ENCODE measurements at regions not wholly inside any gene's neighbourhood (a gene's known extent, or its start where the extent isn't known, plus 50 kb on each side); places are given as distances from the start of the nearest gene placed in this dataset.
A peak's percentile ranks its signal among the peaks of the same experiment; 100 is the strongest.
"Not testable (repeated sequence)": the region's sequence is repeated elsewhere in the genome, so short reads cannot be mapped to it uniquely, and the experiment has no call there.

GRCh38 chrX:124181515-124181914 lies 150.9 kb upstream of the TEX13D start:
- not testable (repeated sequence) for DNase-seq (ENCODE audit: low read depth in 3 of 3)

DNA sequence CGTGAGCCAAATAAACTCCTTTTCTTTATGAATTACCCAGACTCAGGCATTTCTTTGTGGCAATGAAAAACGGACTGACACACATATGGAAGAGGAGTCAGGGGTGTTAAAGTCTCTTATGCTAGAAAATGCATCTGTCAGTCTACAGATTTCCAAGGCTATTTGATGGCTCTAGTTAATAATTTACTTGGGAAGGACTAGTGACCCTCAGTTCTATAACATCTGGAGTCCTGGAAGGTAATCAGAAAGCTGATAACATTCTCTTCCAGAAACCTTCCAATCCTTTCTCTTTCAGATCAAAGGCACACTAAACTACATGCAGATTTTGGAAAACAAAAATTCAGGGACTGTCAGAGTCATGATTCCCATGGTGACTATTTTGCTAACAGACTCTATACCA lies 142.0 kb upstream of the TEX13D start:
- DNase-seq (ENCODE audit: low read depth in 3 of 3): no peak

- DNase-seq (ENCODE audit: low read depth in 3 of 3): no peak
Measured at GRCh38 chrX:124194199-124194598, 138.3 kb upstream of the TEX13D start.

- DNase-seq (ENCODE audit: low read depth in 3 of 3): no peak
Measured at GRCh38 chrX:124194901-124195300, 137.6 kb upstream of the TEX13D start.

- DNase-seq (ENCODE audit: low read depth in 3 of 3): no peak
Measured at GRCh38 chrX:124203311-124203710, 129.1 kb upstream of the TEX13D start.

GRCh38 chrX:124208660-124209059 lies 123.8 kb upstream of the TEX13D start:
- DNase-seq (ENCODE audit: low read depth in 3 of 3): no peak

DNA sequence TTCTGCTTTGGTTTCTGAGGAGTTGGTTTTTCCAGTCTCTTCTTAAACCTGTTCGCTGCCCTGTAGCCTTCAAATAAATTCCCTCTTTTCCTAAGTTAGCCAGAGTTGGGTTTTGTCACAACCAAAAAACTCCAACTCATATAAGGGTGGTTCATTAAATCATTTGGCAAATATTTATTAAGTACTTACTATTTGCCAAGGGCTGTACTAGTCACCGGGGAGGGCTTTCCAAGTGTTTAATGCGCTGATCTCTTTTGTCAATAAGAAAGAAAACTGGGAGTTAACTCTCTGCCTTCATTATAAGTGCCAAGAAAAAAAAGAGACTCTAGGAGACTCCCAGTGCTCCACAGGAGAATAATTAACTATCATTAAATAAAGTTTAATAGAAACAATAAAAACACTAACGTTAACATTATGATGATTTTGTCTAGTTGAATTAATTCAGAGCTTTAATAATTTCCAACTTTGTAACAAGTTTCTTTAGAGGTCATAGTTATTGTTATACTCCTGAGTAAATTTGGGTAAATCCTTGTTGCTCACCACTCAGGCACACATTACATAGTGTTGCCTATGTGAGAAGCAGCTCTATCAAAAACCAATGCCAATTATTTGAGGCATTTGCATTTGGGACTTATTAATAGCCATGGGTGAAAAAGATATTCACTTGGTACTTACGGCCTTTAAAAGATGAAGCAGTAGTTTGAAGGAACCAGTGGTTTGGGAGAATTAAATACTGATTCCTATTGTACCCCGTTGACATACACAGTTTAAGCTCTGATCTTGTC lies 122.5 kb upstream of the TEX13D start:
- DNase-seq (ENCODE audit: low read depth in 3 of 3): no peak

DNA sequence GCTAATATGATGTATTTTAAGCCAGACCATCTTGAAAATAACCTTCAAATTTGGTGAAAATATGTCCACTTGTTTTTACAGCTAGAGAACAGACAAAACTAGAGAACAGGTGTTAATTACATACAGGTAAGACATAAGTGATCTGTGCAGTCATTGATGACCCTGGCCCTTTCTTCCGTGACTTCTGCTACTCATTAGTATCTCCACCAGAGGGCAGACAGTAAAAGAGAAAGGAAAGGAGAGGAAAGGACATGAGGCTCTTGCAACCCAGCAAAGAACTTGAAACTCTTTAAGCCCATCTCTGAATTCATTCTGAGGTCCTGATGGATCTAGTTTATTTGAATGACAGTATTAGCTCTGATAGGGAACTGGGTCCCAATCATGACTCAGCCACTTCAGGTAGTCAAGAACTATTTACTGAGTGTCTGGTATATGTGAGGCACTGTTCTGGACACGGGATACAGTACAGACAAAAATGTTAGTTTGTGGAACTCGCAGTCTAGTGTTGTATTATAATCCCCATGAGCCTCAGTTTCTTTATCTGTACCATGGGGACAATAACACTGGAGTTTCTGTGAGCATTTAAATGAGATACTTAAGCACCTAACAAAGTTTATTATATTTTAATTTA lies 121.0 kb upstream of the TEX13D start:
- no peak for DNase-seq (ENCODE audit: low read depth in 3 of 3)

DNA sequence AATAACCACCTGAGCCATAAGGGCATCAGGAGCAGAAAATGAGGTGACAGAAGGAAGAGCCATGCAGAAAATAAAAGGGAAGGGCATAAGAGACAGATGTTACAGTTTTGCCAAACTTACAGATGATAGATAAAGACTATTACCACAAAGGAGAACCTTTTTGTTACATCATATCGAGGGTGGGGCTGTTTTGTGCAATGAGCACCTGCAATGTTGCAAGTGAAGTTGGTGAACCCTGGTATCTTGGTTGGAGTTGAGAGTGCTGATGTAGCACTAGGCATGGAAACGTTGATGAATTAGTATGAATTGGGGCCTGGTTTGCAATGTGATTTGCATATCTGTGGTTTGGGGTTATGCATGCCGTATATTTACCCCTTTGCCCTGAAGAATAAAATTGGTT lies 119.8 kb upstream of the TEX13D start:
- DNase-seq (ENCODE audit: low read depth in 3 of 3): no peak

- no peak for DNase-seq (ENCODE audit: low read depth in 3 of 3)
Measured at GRCh38 chrX:124215786-124216185, 116.7 kb upstream of the TEX13D start.

GRCh38 chrX:124216396-124217115 lies 115.9 kb upstream of the TEX13D start:
- no peak for DNase-seq (ENCODE audit: low read depth in 3 of 3)

DNA sequence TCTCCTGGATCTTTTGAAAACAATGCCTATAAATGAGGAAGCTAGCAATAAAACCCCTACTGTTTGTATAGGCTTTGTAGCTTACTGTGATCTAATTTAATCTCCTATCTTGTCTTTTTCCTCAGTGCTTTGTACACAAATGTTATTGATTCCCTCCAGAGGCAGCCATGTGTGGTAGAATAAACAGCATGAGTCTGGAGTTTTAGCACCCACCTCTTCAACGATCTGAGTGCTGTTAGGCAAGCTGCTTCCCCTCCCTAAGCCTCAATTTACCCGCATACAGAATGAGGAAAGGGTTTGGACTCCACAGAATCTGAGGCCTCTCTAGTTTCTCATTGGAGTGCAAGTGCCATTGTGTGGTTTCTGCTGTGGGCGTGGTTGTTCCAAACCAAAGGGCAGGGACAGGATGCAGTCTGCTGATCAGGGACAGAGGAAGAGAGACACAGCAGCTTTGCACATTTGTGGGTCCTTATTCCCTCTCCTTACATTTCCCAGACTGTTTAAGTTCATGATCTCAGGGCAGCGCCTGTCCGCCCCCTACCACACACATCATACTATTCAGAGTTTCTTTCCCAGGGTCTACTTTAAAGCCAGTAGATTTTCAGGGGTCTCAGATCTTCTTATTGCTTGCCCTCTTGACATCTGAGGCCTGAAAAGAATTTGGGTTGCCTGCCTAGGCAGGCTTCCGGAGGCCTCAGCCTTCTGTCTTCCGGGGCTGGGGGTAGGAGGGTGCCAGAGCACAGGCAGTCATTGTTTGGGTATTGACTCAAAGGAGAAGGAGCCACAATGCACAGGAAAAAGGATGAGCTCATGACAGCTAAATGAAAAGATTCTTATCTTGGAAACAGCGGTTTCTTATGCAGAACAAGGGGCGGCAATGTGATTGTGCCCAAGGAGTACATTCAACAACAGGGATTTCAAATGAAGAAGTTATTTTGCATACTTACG lies 114.9 kb upstream of the TEX13D start:
- DNase-seq (ENCODE audit: low read depth in 3 of 3): peak in 1 of 3 donors; percentile 50

DNA sequence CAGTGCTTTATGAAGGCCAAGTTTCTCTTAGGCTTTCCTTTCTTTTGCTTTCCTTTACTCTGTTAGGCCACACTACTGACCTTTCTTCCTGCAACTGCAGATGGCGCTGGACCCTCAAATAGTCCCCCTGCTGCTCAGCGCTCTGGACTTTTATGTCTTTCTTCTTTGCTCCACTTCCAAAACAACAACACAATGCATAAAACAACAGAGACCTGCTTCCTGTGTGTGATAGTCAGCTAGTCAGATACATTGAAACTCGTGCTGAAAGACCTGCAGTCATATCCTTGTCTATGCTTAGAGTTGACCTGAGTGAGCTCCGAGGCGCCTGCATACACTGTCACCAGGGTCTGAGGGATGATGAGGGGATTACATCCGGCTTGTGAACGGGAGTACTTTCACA lies 108.9 kb upstream of the TEX13D start:
- no peak for DNase-seq (ENCODE audit: low read depth in 3 of 3)

DNA sequence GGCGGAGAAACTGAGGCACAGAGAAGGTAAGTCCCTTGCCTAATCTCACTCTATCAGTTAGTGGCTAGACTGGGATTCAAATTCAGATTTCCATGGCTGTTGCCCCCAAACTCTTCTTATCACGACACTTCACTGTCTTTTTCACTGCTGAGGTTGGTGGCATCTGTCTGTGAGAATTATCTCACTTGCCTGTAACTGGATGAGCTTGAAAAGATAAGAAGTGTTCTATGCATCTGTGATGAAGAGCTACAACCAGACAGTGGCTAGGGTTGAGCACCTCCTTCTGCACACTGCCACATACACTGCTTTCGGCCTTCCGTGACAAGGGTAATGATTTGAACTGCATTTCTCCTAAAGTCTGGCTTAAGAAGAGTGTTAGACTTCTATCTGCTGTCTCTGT lies 107.9 kb upstream of the TEX13D start:
- DNase-seq (ENCODE audit: low read depth in 3 of 3): no peak

- DNase-seq (ENCODE audit: low read depth in 3 of 3): no peak
Measured at GRCh38 chrX:124226129-124226528, 106.3 kb upstream of the TEX13D start.

DNA sequence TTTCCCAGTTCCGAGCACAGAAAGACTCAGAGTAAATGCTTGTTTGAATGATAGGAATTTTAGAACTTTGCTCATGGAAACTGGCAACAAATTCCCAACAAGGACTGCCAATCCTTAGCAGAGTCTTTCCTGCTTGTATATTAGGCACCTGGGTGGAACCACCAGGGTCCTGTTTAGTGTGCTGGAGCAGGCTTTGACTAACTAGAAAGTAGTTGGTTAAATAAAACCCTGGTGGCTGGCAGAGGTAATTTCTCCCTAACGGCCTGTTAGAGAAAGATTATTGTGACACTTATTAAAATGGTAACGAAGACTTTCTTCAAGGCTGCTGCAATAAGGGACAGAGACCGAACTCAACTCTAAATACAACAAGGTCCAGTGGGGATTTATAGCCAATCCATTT lies 103.6 kb upstream of the TEX13D start:
- DNase-seq (ENCODE audit: low read depth in 3 of 3): no peak

DNA sequence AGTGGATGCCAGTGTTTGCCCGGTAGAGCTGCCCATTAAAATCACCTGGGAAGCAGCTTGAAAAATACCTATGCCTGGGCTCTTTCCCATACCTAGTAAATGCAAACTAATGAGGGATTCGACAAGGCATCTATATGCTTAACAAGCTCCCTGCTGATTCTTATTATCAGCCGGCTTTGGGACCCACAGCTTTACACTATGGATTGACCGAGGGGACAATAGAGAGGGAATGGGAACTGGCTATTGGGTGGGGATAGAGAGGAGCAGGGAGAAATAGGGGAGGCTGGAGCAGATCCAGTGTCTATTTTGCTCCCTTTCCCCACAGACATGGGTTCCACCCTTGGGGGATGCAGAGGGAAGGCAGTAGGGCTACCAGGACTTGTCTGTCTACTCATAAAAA lies 103.1 kb upstream of the TEX13D start:
- no peak for DNase-seq (ENCODE audit: low read depth in 3 of 3)

GRCh38 chrX:124230655-124231450 lies 101.6 kb upstream of the TEX13D start:
- no peak for DNase-seq (ENCODE audit: low read depth in 3 of 3)

GRCh38 chrX:124231451-124231759 lies 101.1 kb upstream of the TEX13D start:
- DNase-seq (ENCODE audit: low read depth in 3 of 3): no peak

- DNase-seq (ENCODE audit: low read depth in 3 of 3): peak in 1 of 3 donors; percentile 22
Measured at GRCh38 chrX:124232523-124233201, 99.8 kb upstream of the TEX13D start.

- no peak for DNase-seq (ENCODE audit: low read depth in 3 of 3)
Measured at GRCh38 chrX:124234348-124234747, 98.1 kb upstream of the TEX13D start.
